Skeletal muscle cell (primary cell): ENCODE measurements at regions not wholly inside any gene's neighbourhood (a gene's known extent, or its start where the extent isn't known, plus 50 kb on each side); places are given as distances from the start of the nearest gene placed in this dataset.

Experiments
- DNase-seq: peaks from one replicate; pipeline ENCODE4 v3.0.0-alpha.2; 2010; ENCODE audit warnings: low read depth
- H3K4me3 ChIP-seq: 2 replicates; pipeline ENCODE4 v1.5.1; 2011; ENCODE audit warnings: low read depth, mild to moderate bottlenecking, control low read depth, low read length, moderate library complexity

DNA sequence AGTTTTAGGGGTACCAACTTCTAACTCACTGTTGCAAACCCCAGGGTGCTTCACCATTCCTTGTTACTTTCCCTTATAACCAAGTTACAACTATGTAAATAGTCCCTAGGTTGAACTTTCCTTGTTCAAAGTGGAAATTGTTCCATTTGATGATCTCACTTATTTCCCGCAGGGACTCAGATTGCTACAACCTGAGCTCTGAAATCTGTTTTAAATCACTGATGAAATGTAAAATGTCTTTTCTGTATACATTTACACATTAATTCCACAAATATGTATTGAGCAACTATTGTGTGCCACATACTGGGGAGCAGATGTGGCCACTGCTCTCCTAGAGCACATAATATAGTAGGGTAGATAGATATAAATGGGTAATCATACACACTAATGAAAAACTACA, 69.1 kb upstream of the TARS1 start:
- peak; percentile 87 for DNase-seq
- no peak overlapping the region for H3K4me3 ChIP-seq

DNA sequence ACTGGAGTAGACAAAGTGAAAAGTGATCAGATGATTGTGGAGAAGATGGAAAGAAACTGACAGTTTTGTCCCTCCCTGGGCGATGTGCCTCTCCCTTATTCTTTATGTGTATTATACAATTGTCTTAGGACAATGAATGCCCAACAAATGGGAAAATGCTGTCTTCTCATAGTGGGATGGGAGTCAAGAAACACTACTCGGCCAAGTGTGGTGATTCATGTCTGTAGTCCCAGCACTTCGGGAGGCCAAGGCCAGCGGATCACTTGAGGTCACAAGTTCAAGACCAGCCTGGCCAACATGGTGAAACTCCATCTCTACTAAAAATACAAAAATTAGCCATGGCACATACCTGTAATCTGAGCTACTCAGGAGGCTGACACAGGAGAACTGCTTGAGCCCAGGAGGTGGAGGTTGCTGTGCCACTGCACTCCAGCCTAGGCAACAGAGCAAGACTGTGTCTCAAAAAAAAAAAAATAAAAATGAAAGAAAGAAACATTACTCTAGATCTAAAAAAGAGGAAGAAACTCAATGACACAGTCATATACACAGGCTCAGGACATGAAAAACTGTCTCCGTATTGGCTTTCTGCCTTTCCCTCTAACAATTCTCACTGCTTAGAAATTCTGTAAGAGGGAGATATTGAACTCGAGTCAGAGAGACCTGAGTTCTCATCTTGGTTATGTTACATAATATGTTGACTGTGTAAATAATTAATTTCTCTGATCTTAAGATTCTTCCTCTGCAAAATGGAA, 67.9 kb upstream of the TARS1 start:
- no peak overlapping the region for H3K4me3 ChIP-seq

GRCh38 chr5:33375900-33376299, 64.9 kb upstream of the TARS1 start:
- no peak for DNase-seq
- H3K4me3 ChIP-seq: no peak overlapping the region

More for the DNA sequence above, 67.9 kb upstream of the TARS1 start:
- DNase-seq: no peak

DNA sequence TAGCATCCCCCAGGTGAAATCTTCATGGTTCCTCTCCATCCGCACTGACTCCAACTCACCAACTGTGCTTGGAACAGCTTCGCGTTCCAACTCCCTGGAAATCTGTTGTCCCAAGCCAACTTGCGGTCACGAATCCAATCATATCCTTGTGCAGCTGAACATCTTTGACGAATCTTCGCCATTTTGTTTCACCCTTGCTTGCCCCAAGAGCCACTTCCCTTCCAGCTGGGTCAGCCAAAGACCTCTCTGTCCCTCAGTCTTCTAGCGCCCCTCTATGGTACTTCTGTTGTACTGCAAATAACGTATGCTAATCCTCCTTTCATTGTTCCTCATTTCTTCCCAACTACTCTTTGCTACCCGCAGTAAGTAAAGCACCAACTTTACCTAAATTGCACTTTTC, 61.0 kb upstream of the TARS1 start:
- H3K4me3 ChIP-seq: no peak overlapping the region
- no peak for DNase-seq

GRCh38 chr5:33381243-33381642, 59.5 kb upstream of the TARS1 start:
- DNase-seq: no peak
- H3K4me3 ChIP-seq: no peak overlapping the region
